ENCODE measurements at regions not wholly inside any gene's neighbourhood (a gene's known extent, or its start where the extent isn't known, plus 50 kb on each side); places are given as distances from the start of the nearest gene placed in this dataset.

DNA sequence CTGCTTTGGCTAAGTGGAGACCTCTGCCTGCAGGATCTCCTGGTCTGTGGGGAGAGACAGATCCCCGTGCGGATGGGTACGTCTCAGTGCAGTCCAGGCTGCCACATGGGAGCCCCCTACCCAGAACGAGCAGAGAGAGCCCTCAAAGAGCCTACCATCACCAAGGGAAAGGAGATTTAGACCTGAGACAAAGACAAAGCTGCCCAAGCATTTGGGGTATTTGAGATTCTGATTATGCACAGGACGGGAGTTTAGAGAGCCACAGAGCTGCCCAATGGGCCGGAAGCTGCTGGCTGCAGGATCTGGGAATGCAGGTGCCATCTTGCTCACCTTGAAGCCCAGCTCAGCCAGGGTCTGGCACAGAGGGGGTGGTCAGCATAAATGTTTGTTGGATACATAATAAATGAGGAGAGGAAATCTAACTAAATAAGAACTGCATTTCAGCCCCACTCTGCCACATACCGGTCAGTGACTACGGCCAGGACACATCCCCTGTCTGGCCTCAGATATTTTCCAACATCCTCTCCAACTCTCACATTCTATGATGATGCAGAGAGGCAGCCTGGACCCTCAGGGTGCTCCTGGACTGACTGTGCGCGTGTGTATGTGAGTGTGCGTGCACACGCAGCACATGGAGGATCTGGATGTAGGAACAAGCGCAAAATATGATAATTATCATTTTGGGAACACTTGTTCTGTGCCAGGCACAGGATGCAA is 157.8 kb downstream of the FGF18 start:
- TF ChIP-seq CREB1 (IDR thresholded peaks at IDR 0.05; ENCODE audit: low read depth) (no peak), YY1 (IDR thresholded peaks at IDR 0.05; ENCODE audit: low read depth) (no peak), TCF12 (IDR thresholded peaks at IDR 0.05; ENCODE audit: low read depth) (no peak)
- TF ChIP-seq, protein P1, sequence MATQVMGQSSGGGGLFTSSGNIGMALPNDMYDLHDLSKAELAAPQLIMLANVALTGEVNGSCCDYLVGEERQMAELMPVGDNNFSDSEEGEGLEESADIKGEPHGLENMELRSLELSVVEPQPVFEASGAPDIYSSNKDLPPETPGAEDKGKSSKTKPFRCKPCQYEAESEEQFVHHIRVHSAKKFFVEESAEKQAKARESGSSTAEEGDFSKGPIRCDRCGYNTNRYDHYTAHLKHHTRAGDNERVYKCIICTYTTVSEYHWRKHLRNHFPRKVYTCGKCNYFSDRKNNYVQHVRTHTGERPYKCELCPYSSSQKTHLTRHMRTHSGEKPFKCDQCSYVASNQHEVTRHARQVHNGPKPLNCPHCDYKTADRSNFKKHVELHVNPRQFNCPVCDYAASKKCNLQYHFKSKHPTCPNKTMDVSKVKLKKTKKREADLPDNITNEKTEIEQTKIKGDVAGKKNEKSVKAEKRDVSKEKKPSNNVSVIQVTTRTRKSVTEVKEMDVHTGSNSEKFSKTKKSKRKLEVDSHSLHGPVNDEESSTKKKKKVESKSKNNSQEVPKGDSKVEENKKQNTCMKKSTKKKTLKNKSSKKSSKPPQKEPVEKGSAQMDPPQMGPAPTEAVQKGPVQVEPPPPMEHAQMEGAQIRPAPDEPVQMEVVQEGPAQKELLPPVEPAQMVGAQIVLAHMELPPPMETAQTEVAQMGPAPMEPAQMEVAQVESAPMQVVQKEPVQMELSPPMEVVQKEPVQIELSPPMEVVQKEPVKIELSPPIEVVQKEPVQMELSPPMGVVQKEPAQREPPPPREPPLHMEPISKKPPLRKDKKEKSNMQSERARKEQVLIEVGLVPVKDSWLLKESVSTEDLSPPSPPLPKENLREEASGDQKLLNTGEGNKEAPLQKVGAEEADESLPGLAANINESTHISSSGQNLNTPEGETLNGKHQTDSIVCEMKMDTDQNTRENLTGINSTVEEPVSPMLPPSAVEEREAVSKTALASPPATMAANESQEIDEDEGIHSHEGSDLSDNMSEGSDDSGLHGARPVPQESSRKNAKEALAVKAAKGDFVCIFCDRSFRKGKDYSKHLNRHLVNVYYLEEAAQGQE (IDR thresholded peaks at IDR 0.05; ENCODE audit: low read depth): no peak

DNA sequence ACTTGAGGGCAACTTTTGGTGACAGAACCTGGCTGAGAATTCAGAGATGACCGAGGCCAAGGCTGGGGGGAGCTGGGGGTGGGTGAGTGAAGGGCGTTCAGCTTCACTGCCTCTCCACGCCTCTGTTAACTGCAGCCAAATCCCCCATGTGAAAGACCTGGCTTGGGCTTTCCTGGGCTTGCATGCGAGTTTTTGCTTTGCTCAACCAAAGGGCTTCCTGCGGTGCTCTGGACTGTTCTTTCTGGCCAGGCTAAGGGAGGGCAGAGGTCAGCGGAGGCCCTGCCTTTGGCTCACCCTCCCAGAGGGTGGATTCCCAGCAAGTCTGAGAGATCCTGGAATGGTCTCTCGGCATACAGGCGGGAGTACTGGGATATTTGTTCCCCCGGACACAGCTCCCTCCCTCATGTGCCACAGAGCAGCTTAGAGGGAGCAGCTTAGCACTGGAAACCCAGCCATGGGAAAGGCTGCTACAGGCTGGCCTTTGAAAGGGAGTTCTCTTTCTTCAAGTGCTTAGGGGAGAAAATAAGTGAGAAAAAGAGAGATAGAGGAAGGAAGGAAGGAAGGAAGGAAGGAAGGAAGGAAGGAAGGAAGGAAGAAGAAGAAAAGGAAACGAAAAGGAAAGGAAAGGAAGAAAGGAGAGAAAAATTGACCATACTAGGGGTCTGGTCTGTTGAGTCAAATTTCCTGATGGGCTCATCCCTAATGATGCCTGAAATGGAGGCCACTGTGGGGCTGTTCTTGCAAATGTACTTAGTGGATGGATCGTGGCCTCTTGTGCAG is 158.8 kb downstream of the FGF18 start:
- TF ChIP-seq RAD21 (IDR thresholded peaks at IDR 0.05; ENCODE audit: low read depth): no peak
- no peak for TF ChIP-seq ZBTB7A (IDR thresholded peaks at IDR 0.05; ENCODE audit: low read depth)
- no peak for TF ChIP-seq EGR1 (IDR thresholded peaks at IDR 0.05)
- no peak for TF ChIP-seq NFIC (IDR thresholded peaks at IDR 0.05)
- no peak for TF ChIP-seq TEAD4 (IDR thresholded peaks at IDR 0.05)
- TF ChIP-seq, protein P1 (IDR thresholded peaks at IDR 0.05; ENCODE audit: low read depth): no peak
- TF ChIP-seq TAF1 (IDR thresholded peaks at IDR 0.05; ENCODE audit: low read depth): no peak
- TF ChIP-seq, protein P2, sequence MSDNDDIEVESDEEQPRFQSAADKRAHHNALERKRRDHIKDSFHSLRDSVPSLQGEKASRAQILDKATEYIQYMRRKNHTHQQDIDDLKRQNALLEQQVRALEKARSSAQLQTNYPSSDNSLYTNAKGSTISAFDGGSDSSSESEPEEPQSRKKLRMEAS (IDR thresholded peaks at IDR 0.05): no peak
- TF ChIP-seq CEBPB (IDR thresholded peaks at IDR 0.05): no peak
- TF ChIP-seq EP300 (IDR thresholded peaks at IDR 0.05; ENCODE audit: borderline replicate concordance): no peak
- TF ChIP-seq TCF12 (IDR thresholded peaks at IDR 0.05; ENCODE audit: low read depth): no peak
- no peak for TF ChIP-seq CREB1 (IDR thresholded peaks at IDR 0.05; ENCODE audit: low read depth)
- TF ChIP-seq USF1 (IDR thresholded peaks at IDR 0.05): no peak

DNA sequence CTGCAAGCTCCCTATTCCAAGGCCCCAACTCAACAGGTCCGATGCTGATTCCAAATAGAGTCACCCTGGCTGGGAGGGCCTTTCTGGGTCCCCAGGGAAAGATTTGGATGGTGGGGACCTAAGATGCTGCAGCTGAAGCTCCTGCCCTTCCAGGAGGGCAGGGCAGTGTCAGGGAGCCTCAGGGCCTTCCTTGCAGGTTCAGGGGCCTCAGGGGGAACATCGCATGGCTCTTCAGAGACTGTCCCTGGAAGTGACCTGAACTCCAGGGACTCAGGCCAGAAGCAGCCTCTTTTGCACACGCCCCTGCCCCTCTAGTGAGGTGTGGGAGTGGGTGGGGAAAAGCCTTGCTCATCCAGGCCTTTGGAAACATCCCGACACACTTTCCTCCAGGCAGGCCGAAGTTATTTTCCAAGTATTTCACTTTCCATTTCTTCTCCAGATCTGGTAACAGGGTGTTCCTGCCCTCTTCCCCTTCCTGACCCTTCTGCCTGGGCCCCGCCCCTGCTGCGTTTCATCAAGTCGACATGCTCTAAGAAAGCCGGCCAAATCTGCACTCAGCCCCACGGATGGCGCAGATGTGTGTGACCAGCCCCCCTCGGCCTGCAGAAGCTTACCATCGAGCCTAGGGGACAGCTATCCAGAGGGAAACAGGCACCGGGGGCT is 159.5 kb downstream of the FGF18 start:
- TF ChIP-seq, protein P2 (IDR thresholded peaks at IDR 0.05): no peak
- no peak for TF ChIP-seq TCF12 (IDR thresholded peaks at IDR 0.05; ENCODE audit: low read depth)
- no peak for TF ChIP-seq YY1 (IDR thresholded peaks at IDR 0.05; ENCODE audit: low read depth)
- no peak for TF ChIP-seq CEBPB (IDR thresholded peaks at IDR 0.05)

DNA sequence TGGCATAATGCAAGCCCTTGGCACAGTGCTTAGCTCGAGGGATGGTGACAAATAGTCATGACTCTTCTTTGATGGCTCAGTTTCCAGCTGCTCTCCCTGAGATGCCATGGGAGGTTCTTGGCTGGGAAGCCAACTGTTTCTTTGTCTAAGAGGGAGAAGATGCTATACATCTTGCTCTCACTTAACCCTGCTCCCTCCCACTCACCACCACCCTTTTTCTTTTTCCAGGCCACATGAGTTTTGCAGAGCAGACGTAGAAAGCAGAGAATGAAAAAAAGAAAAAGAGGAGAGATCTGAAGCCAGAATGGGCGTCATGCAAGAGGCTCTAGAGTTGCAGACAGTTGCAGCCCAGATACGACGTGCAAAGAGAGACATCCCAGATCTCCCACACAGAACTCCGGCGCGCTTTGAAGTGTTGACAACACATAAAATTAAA is 160.5 kb downstream of the FGF18 start:
- TF ChIP-seq, protein P2 (IDR thresholded peaks at IDR 0.05): no peak
- TF ChIP-seq USF1 (IDR thresholded peaks at IDR 0.05) (no peak), EP300 (IDR thresholded peaks at IDR 0.05; ENCODE audit: borderline replicate concordance) (no peak), TCF12 (IDR thresholded peaks at IDR 0.05; ENCODE audit: low read depth) (no peak), EGR1 (IDR thresholded peaks at IDR 0.05) (no peak), YY1 (IDR thresholded peaks at IDR 0.05; ENCODE audit: low read depth) (no peak), TAF1 (IDR thresholded peaks at IDR 0.05; ENCODE audit: low read depth) (no peak), CREB1 (IDR thresholded peaks at IDR 0.05; ENCODE audit: low read depth) (no peak)
- TF ChIP-seq, protein P1 (IDR thresholded peaks at IDR 0.05; ENCODE audit: low read depth): no peak
